ENCODE measurements at regions not wholly inside any gene's neighbourhood (a gene's known extent, or its start where the extent isn't known, plus 50 kb on each side); places are given as distances from the start of the nearest gene placed in this dataset.

- TF ChIP-seq POLR2A (IDR thresholded peaks at IDR 0.05): no peak
- TF ChIP-seq, protein P1, sequence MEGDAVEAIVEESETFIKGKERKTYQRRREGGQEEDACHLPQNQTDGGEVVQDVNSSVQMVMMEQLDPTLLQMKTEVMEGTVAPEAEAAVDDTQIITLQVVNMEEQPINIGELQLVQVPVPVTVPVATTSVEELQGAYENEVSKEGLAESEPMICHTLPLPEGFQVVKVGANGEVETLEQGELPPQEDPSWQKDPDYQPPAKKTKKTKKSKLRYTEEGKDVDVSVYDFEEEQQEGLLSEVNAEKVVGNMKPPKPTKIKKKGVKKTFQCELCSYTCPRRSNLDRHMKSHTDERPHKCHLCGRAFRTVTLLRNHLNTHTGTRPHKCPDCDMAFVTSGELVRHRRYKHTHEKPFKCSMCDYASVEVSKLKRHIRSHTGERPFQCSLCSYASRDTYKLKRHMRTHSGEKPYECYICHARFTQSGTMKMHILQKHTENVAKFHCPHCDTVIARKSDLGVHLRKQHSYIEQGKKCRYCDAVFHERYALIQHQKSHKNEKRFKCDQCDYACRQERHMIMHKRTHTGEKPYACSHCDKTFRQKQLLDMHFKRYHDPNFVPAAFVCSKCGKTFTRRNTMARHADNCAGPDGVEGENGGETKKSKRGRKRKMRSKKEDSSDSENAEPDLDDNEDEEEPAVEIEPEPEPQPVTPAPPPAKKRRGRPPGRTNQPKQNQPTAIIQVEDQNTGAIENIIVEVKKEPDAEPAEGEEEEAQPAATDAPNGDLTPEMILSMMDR (IDR thresholded peaks at IDR 0.05): no peak
- Histone ChIP-seq H3K9me3 (no peaks in the 10 kb centered on the region), H3K4me1 (no peaks in the 10 kb centered on the region), H3K27me3 (no peaks in the 10 kb centered on the region), H3K4me3 (no peak overlapping the region), H3K36me3 (no peaks in the 10 kb centered on the region), H3K27ac (no peak overlapping the region)
- intact Hi-C loops (cut with DNase I; ENCODE audit: low total_unique reads): no loop called here
- no peak for DNase-seq
Measured at GRCh38 chr18:22265838-22266237, 96.4 kb downstream of the GATA6 start.

GRCh38 chr18:22260208-22260820, 90.9 kb downstream of the GATA6 start:
- no peaks in the 10 kb centered on the region for H3K4me1 ChIP-seq
- no peaks in the 10 kb centered on the region for H3K9me3 ChIP-seq
- DNase-seq: no peak
- intact Hi-C loops (cut with DNase I; ENCODE audit: low total_unique reads): no loop called here
- no peaks in the 10 kb centered on the region for H3K27me3 ChIP-seq
- no peak overlapping the region for H3K4me3 ChIP-seq
- H3K27ac ChIP-seq: no peak overlapping the region
- H3K36me3 ChIP-seq: no peaks in the 10 kb centered on the region
- TF ChIP-seq POLR2A (IDR thresholded peaks at IDR 0.05): no peak
- TF ChIP-seq, protein P1 (IDR thresholded peaks at IDR 0.05): no peak

- Histone ChIP-seq H3K4me3 (no peak overlapping the region), H3K27me3 (no peaks in the 10 kb centered on the region), H3K9me3 (no peaks in the 10 kb centered on the region), H3K4me1 (no peaks in the 10 kb centered on the region), H3K27ac (no peak overlapping the region), H3K36me3 (no peaks in the 10 kb centered on the region)
- intact Hi-C loops (cut with DNase I; ENCODE audit: low total_unique reads): no loop called here
- TF ChIP-seq POLR2A (IDR thresholded peaks at IDR 0.05): no peak
- TF ChIP-seq, protein P1 (IDR thresholded peaks at IDR 0.05): no peak
- no peak for DNase-seq
Measured at GRCh38 chr18:22257022-22257543, 87.7 kb downstream of the GATA6 start.

- H3K27me3 ChIP-seq: no peaks in the 10 kb centered on the region
- intact Hi-C loops (cut with DNase I; ENCODE audit: low total_unique reads): no loop called here
- no peaks in the 10 kb centered on the region for H3K36me3 ChIP-seq
- no peaks in the 10 kb centered on the region for H3K4me1 ChIP-seq
- no peaks in the 10 kb centered on the region for H3K9me3 ChIP-seq
- no peak for DNase-seq
- no peak overlapping the region for H3K4me3 ChIP-seq
- peak overlapping the region in 1 of 2 donors; percentile 10 for H3K27ac ChIP-seq
- TF ChIP-seq, protein P1 (IDR thresholded peaks at IDR 0.05): no peak
- TF ChIP-seq POLR2A (IDR thresholded peaks at IDR 0.05): no peak
Measured at GRCh38 chr18:22254088-22254487, 84.7 kb downstream of the GATA6 start.

DNA sequence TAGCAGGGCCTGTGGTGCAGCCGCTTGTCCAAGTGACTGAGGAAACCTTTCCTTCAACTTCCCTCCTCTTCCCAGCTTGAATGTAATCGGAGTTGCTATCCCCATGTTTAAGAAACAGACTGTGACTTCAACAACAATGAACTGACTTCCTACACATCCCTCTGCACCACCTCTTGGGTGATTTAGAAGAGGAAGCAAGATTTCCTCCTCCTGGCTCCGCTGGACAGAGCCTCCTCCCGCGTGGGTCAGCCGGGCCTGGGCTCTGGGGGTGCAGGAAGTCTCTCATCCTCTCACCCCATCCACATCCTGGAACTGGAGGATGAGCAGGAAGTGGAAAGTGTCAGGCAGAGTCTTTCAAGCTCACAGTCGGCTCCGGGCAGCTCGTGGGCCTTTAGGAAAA, 84.3 kb downstream of the GATA6 start:
- no peak overlapping the region for H3K4me3 ChIP-seq
- no peaks in the 10 kb centered on the region for H3K9me3 ChIP-seq
- intact Hi-C loops (cut with DNase I; ENCODE audit: low total_unique reads): no loop called here
- peak overlapping the region in 1 of 2 donors; percentile 52 for H3K27ac ChIP-seq
- H3K36me3 ChIP-seq: no peaks in the 10 kb centered on the region
- no peaks in the 10 kb centered on the region for H3K4me1 ChIP-seq
- TF ChIP-seq, protein P1 (IDR thresholded peaks at IDR 0.05): no peak
- TF ChIP-seq POLR2A (IDR thresholded peaks at IDR 0.05): no peak
- DNase-seq: no peak
- H3K27me3 ChIP-seq: no peaks in the 10 kb centered on the region

Measured in uterus (tissue), 3 donors.